PFSK-1 (cell line): ENCODE measurements at regions not wholly inside any gene's neighbourhood (a gene's known extent, or its start where the extent isn't known, plus 50 kb on each side); places are given as distances from the start of the nearest gene placed in this dataset.

Source experiments
- FOXP2 ChIP-seq: optimal IDR thresholded peaks from 2 replicates; pipeline ENCODE3; 2011; ENCODE audit warnings: borderline replicate concordance, control low read depth, inconsistent platforms; ENCODE audit not compliant: insufficient read depth; ENCODE audit errors: extremely low read length, extremely low read depth
- POLR2AphosphoS5 ChIP-seq: IDR thresholded peaks from 2 replicates; pipeline ENCODE4 v1.6.1; 2012; ENCODE audit warnings: low read depth, mild to moderate bottlenecking, control low read depth, low read length, moderate library complexity
- REST ChIP-seq, 2 experiments: IDR thresholded peaks; 2 replicates each; pipeline versions ENCODE4 v1.6.1 to v1.8.0; 2011 to 2012; ENCODE audit warnings: low read depth in 2 of 2, low read length in 2 of 2, control low read depth in 1 of 2, inconsistent platforms in 1 of 2, mild to moderate bottlenecking in 1 of 2, moderate library complexity in 1 of 2; ENCODE audit not compliant: insufficient read depth in 1 of 2
- SIN3A ChIP-seq: IDR thresholded peaks from 2 replicates; pipeline ENCODE4 v1.6.1; 2012; ENCODE audit warnings: mild to moderate bottlenecking, low read length, moderate library complexity, borderline replicate concordance; ENCODE audit not compliant: insufficient read depth
- TAF1 ChIP-seq: IDR thresholded peaks from 2 replicates; pipeline ENCODE4 v1.6.1; 2012; ENCODE audit warnings: low read length, control low read depth, borderline replicate concordance; ENCODE audit not compliant: insufficient read depth

- no peak for TF ChIP-seq TAF1
- TF ChIP-seq POLR2AphosphoS5: no peak
- TF ChIP-seq FOXP2: no peak
- TF ChIP-seq REST (IDR thresholded peaks at IDR 0.05; ENCODE audit: insufficient read depth in 1 of 2, low read depth in 2 of 2, low read length in 2 of 2): no peak
- TF ChIP-seq SIN3A: no peak
These were observed 256.5 kb upstream of the AGTR1 start for GRCh38 chr3:148441191-148441590.

- TF ChIP-seq FOXP2: no peak
- TF ChIP-seq TAF1: no peak
- no peak for TF ChIP-seq REST (IDR thresholded peaks at IDR 0.05; ENCODE audit: insufficient read depth in 1 of 2, low read depth in 2 of 2, low read length in 2 of 2)
- no peak for TF ChIP-seq SIN3A
These were observed 246.9 kb upstream of the AGTR1 start for GRCh38 chr3:148450819-148451218.

GRCh38 chr3:148451969-148452368, 245.7 kb upstream of the AGTR1 start:
- no peak for TF ChIP-seq FOXP2
- no peak for TF ChIP-seq POLR2AphosphoS5
- no peak for TF ChIP-seq TAF1
- TF ChIP-seq SIN3A: no peak
- TF ChIP-seq REST (IDR thresholded peaks at IDR 0.05; ENCODE audit: insufficient read depth in 1 of 2, low read depth in 2 of 2, low read length in 2 of 2): no peak

GRCh38 chr3:148453781-148454191, 243.9 kb upstream of the AGTR1 start:
- TF ChIP-seq FOXP2 (no peak), TAF1 (no peak), REST (IDR thresholded peaks at IDR 0.05; ENCODE audit: insufficient read depth in 1 of 2, low read depth in 2 of 2, low read length in 2 of 2) (no peak), SIN3A (no peak), POLR2AphosphoS5 (no peak)

- TF ChIP-seq FOXP2 (no peak), POLR2AphosphoS5 (no peak), SIN3A (no peak), TAF1 (no peak), REST (IDR thresholded peaks at IDR 0.05; ENCODE audit: insufficient read depth in 1 of 2, low read depth in 2 of 2, low read length in 2 of 2) (no peak)
These were observed 242.6 kb upstream of the AGTR1 start for GRCh38 chr3:148455098-148455497.
